Stimulated activated CD4-positive, alpha-beta T cell treated with anti-CD3 and anti-CD28 coated beads, Interleukin-4, amount 100 ng/mL, for 4 hours (primary cell): ENCODE measurements at regions not wholly inside any gene's neighbourhood (a gene's known extent, or its start where the extent isn't known, plus 50 kb on each side); places are given as distances from the start of the nearest gene placed in this dataset.
"Not testable (repeated sequence)": the region's sequence is repeated elsewhere in the genome, so short reads cannot be mapped to it uniquely, and the experiment has no call there.

Experiments used
- DNase-seq, 2 experiments: peaks; one replicate each; pipeline ENCODE4 v3.0.0-alpha.2; 2020

DNA sequence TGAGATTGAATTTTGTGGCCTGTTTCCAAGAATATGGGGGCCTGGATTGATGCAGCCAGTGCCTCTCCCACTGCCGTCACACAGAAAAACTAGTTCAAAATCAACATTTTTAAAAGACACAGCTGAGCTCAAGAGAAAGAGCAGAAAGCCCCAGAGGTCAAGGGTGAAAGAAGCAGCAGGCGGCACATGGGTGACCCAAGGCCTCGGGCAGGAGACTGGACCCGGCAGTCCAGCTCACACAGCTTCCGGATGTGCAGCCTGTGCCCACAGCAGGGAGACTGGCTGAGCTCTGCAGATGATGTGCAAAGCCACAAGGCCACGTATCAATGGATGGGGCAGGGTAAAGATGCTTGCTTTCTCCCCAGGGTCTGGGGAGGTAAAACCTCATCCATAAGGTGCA, 50.4 kb upstream of the RNF32 start:
- DNase-seq: no peak

- DNase-seq: no peak
Measured at GRCh38 chr7:156589808-156590207, 50.8 kb upstream of the RNF32 start.

- no peak for DNase-seq
Measured at GRCh38 chr7:156585926-156586325, 54.6 kb upstream of the RNF32 start.

GRCh38 chr7:156585025-156585648, 55.4 kb upstream of the RNF32 start:
- no peak for DNase-seq

DNA sequence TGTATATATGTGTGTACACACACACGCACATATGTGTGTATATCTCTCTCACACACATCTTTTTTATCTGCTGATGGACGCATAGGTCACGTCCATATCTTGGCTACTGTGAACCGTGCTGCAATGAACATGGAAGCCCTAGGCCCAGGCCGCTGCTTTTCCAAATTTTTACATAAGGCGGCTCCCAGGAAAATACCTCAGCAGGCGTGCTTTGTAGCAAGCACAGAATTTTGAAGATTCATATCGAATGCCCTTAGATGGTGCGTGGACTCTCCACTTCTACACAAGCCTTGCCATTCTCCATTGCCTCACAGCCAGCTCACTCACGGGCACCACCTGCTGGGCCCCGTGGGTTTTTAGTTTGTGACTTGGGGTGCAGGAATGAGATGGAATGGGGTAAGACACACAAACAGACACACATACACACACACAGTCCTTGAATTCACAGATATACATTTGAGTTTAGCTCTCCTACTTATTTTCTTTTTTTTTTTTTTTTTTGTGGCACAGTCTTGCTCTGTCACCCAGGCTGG, 57.9 kb upstream of the RNF32 start:
- DNase-seq: no peak

- DNase-seq: no peak
Measured at GRCh38 chr7:156580036-156580435, 60.5 kb upstream of the RNF32 start.

GRCh38 chr7:156579566-156579965, 61.0 kb upstream of the RNF32 start:
- DNase-seq: no peak

DNA sequence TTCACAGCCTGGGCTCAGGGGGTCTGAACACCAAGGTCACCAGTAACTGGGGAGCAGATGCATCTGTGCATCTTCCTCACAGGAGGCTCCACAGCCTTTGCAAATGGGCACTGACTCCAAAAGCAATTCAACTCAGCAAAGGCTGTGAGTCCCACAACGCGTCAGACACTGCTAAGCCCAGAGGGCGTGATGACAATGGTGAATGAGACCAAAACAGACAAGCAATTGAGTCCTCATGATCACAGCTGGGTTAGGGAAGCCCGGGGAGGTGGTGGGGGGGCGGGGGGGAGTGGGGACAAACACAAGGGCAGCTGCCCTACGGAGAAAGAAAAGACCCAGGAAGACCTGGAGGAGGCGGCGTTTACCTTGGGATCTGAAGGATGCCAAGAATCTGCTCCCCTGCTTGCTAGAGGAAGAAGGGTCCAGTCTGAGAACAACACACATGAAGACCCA, 61.6 kb upstream of the RNF32 start:
- no peak for DNase-seq

DNA sequence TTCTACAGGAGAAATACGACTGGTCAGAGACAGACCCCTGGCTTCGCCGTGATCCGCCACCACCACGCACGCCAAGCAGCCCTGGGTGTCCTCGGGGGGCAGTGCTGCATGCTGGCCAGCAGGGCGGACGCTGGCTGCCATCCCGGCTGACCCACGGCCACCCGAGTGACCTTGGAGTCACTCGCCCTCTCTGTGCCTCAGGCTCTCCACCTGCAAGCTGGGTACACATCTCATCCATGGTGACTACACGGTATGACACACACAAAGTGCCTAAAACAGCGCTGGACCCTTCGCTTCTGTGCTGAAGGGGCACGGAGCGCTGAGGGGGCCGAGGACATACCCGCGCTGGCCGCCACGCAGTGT, 62.0 kb upstream of the RNF32 start:
- no peak for DNase-seq

DNA sequence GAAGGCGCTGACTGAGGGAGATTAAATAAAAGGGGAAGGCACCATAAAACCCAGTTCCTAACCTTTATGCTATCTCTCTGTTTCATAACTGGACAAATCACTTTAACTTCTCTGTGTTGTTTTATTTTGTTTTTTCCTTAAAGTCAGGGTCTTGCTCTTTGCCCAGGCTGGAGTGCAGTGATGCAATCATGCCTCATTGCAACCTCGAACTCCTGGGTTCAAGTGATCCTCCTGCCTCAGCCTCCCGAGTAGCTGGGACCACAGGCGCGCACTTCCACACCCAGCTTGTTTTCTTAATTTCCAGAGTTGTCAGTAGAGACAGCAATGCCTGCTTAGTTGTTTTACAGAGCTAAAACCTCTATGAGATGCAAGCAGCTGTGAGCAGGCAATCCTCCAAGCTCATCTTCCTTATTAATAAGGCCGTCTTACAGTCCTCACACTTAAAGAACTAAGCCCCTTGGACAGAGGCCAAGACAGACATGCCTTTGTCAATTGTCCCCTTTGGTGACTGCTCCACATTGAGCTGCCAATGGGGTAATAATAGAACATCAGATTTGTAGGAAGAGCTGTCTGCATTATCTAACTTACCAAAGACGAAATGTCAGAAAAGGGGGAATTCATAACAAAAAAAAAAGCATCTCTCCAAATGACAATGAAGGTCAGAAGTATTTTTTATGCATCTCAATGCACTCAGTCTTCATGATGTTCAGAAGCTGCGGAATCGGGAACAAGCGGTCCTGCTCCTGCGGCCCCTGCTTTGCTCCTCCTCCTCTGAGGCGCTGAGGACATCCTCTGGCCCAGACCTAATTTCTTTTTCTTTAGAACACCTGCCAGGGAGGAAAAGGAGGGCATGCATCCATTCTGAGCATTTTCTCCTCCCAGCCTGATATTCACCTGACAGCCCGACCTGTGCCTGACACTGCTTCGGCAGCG, 62.7 kb upstream of the RNF32 start:
- no peak for DNase-seq

GRCh38 chr7:156576216-156577058, 64.1 kb upstream of the RNF32 start:
- no peak for DNase-seq

DNA sequence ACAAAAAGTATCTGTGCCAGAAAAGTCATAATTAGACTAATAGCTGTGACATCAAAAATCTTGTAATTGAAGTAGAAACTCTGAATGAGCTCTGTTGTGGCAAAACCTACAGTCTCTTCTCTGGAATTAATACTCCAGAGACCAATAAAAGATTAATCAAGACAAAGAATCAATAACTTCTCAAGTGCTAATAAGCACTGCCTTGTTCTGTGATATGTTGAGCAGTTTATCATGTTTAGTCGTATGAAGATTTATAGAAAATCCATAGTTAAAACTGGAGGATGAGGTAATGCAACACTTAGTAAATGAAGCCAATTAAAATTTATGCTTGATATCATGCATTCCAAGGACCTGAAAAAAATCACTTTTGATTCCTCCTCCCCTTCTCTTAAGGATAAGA, 72.3 kb upstream of the RNF32 start:
- no peak for DNase-seq

DNA sequence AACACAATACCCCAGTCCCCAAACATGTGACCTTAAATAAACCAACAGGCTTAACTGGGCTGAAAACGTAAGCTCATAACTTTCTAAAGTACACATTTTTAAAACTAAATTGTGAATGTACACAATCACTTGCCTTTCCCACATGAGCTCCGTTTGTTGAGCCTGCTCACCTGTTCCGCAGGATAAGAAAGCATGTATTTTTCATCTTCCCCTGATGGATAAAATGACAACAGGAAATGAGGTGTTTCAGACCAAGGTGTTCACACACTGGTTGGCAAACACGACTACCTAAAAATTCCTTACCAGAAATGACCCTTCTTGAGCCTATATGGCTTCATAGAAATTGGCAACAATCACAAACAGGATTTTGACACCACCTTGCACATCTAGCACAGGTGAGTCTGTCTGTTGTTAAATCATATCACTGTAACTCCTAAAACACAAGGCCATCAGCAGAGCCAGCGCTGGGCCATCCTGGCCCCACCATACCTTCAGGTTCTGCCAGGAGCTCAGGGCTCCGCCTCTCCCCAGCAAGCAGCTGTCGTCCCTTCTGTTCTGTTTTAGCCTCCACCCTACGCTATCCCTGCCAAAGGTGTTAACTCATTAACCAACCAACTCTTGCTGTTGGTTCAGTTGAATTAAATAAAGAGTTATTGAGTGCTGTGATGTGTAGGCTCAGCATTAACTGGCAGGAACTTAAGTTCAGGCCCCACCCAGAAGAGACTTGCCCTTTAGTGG, 73.6 kb upstream of the RNF32 start:
- no peak for DNase-seq

GRCh38 chr7:156565002-156565401, 75.6 kb upstream of the RNF32 start:
- not testable (repeated sequence) for DNase-seq

- no peak for DNase-seq
Measured at GRCh38 chr7:156560696-156561095, 79.9 kb upstream of the RNF32 start.

DNA sequence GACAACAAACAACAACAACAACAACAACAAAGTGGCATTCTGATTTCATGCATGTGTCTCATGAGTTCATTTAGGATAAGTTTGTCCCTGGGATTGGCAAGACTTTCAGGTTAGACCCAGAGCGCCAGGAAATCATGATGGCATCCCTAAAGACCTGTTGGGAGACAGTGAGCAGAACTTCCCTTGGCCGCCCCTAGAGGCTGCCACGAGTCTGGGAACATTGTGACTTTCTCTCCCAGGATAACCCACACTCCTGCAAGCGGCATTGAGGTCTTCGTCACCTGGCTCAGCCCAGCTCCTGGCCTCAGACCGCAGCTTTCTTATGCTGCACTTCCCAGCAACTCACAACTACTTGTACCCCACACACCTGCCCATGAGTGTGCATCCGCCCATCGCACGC, 80.5 kb upstream of the RNF32 start:
- no peak for DNase-seq

DNA sequence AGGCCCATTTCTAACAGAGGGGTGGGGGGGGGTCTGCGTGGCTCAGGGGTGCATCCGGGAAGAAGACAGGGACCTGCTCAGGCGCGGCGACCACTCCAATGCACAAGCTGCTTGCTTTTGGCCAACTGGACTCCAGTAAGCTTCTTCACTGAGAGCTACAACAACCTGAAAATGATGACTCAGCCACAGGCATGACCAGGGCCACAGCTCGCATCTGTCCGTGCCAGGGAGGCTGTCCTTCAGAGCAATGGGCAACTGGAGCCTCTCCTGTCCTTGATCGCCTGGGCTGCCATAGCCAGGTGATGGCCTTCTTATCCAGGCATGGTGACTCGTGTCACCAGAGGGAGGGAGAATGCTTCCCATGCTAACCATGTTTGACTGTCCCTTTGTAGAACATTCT, 81.6 kb upstream of the RNF32 start:
- DNase-seq: no peak

- no peak for DNase-seq
Measured at GRCh38 chr7:156558198-156558597, 82.4 kb upstream of the RNF32 start.

DNA sequence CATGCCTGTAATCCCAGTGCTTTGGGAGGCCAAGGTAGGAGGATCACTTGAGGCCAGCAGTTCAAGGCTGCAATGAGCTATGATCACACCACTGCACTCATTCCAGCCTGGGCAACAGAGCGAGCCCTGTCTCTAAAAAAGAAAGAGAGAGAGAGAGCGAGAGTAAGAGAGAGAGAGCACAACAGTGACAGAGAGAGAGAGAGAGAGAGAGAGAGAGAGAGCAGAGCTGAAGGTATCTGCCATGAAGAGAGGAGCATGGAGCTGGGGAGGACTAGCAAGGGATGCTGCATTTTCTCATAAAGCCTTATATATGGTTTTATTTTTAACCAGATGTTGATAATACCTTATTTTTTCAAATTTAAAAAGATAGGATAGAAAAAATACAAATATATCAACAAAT, 84.5 kb upstream of the RNF32 start:
- DNase-seq: no peak

- no peak for DNase-seq
Measured at GRCh38 chr7:156554488-156554887, 86.1 kb upstream of the RNF32 start.

GRCh38 chr7:156549636-156550035, 90.9 kb upstream of the RNF32 start:
- no peak for DNase-seq

DNA sequence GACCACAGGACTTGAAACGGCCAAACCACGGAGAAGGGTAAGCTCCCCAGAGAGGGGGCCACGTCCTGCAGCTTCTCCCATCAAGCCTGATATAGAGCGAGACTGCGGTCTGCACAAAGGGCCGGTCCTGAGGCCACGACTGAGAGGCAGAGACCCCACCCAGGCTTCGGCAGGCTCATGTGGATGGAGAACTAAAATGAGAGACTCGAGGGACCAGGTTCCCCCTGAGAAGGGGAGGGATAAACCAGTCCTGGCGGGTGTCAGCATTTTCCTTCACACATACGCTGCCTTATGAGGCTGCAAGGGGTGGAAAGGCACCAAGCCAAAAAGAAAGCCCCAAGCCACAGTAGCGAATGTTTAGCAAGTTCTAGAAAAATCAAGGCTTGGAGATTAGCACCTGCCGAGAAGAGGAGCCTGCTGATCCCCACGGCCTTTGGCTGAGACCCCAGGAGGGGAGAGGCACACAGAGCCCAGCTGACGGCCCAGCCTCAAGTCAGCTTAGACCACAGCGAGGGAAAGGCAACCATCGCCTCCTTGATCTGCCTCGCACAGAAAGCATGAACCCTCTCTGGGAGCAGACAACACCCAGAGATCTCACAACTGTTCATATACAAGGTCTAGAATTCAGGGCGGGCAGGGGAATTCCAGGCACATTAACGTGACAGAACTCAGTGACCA, 92.6 kb upstream of the RNF32 start:
- DNase-seq: no peak
